ENCODE measurements at regions not wholly inside any gene's neighbourhood (a gene's known extent, or its start where the extent isn't known, plus 50 kb on each side); places are given as distances from the start of the nearest gene placed in this dataset.
"Not testable (repeated sequence)": the region's sequence is repeated elsewhere in the genome, so short reads cannot be mapped to it uniquely, and the experiment has no call there.

DNA sequence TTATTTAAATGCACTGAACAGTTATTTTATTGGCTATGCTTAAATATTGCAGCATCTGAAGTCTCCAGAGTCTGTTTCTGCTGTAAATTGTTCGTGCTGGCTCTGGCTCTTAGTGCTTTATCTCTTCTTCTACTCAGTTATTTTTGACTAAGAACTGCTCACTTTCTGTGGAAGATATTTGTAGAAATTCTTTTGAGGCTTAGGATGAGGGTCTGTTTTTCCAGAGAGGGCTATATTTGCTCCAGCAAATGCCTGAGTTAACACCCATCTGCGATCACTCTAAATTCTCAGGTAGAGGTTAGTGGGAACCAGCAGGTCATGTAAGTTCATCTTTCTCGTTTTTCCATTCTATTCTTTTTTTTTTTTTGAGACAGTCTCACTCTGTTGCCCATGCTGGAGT, 71.1 kb downstream of the ARL6IP4 start:
- Mint-ChIP-seq H3K36me3 (ENCODE audit: low read depth) (no peaks in the 10 kb centered on the region), H3K9me3 (no peaks in the 10 kb centered on the region), H3K27me3 (ENCODE audit: insufficient read depth) (peaks cover 5% of the 10 kb centered on the region), H3K27ac (no peak overlapping the region), H3K4me1 (ENCODE audit: low read depth) (peaks cover 34% of the 10 kb centered on the region), H3K4me3 (no peak overlapping the region)
- TF ChIP-seq CTCF (IDR thresholded peaks at IDR 0.05): no peak
- no peak for DNase-seq

DNA sequence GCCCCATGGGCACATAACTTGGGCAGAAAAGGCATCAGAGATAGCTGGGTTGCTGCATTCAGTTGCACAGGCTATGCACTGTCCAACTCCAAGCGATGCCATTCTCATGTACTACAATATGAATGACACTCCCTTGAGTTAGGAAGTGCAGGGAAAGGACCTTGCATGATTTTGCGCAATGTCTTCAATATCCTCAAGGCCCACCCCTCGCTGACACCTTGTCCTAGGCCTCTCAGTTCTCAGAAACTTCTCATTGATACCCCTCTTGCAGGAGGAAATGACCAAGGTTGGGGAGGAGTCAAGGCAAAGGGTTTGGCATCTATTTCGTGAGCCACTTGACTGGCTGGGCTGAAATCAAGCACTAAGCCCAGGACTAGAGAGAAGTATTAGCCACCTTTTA, 70.4 kb downstream of the ARL6IP4 start:
- no peak overlapping the region for H3K4me3 Mint-ChIP-seq
- no peaks in the 10 kb centered on the region for H3K9me3 Mint-ChIP-seq
- H3K4me1 Mint-ChIP-seq (ENCODE audit: low read depth): peaks cover 27% of the 10 kb centered on the region
- TF ChIP-seq CTCF (IDR thresholded peaks at IDR 0.05): no peak
- no peaks in the 10 kb centered on the region for H3K36me3 Mint-ChIP-seq (ENCODE audit: low read depth)
- no peak overlapping the region for H3K27ac Mint-ChIP-seq
- DNase-seq: no peak
- H3K27me3 Mint-ChIP-seq (ENCODE audit: insufficient read depth): peaks cover 7% of the 10 kb centered on the region

GRCh38 chr12:123050331-123050831, 69.9 kb downstream of the ARL6IP4 start:
- no peak for TF ChIP-seq CTCF (IDR thresholded peaks at IDR 0.05)
- Mint-ChIP-seq H3K27ac (peak overlapping the region; percentile 62), H3K27me3 (ENCODE audit: insufficient read depth) (peaks cover 9% of the 10 kb centered on the region), H3K4me3 (no peak overlapping the region), H3K4me1 (ENCODE audit: low read depth) (peaks cover 22% of the 10 kb centered on the region), H3K9me3 (no peaks in the 10 kb centered on the region), H3K36me3 (ENCODE audit: low read depth) (no peaks in the 10 kb centered on the region)
- DNase-seq: peak; percentile 44

GRCh38 chr12:123049398-123050240, 69.1 kb downstream of the ARL6IP4 start:
- Mint-ChIP-seq H3K9me3 (no peaks in the 10 kb centered on the region), H3K36me3 (ENCODE audit: low read depth) (no peaks in the 10 kb centered on the region), H3K27ac (peak overlapping the region; percentile 62), H3K4me3 (no peak overlapping the region; the same call in 1 of the 2 replicates), H3K4me1 (ENCODE audit: low read depth) (peaks cover 23% of the 10 kb centered on the region), H3K27me3 (ENCODE audit: insufficient read depth) (peaks cover 13% of the 10 kb centered on the region)
- DNase-seq: no peak
- no peak for TF ChIP-seq CTCF (IDR thresholded peaks at IDR 0.05)

DNA sequence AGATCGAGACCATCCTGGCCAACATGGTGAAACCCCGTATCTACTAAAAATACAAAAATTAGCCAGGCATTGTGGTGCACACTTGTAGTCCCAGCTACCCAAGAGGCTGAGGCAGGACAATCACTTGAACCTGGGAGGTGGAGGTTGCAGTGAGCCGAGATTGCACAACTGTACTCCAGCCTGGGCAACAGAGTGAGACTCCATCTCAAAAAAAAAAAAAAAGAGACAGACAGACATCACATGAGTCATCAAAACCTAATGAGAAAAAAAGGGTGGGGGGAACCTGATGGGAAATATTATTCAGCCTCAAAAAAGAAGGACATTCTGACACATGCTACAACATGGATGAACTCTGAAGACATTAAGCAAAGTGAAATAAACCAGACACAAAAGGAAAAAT, 67.4 kb downstream of the ARL6IP4 start:
- H3K36me3 Mint-ChIP-seq (ENCODE audit: low read depth); H3K27ac Mint-ChIP-seq; DNase-seq; H3K9me3 Mint-ChIP-seq; H3K4me3 Mint-ChIP-seq: not testable (repeated sequence)
- peaks cover 40% of the 10 kb centered on the region for H3K4me1 Mint-ChIP-seq (ENCODE audit: low read depth)
- peaks cover 14% of the 10 kb centered on the region for H3K27me3 Mint-ChIP-seq (ENCODE audit: insufficient read depth)

DNA sequence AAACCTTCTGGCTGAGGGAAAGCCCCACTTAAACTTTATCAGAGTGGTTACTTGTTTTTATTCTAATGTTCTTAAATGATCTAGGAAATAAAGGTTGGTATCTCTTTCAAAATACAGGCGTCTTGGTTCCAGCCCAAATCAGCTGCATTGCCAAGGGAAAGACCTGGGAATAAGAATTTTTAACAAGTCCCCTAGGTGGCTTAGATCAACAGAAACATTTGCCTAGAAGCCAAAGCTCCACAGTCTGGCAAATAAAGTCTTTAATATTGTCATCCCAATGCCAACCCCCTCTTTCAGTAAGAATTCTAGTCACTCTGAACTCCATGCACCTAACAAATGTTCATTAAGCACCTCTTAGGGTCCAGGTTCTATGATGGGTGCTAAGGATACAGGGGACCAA, 66.8 kb downstream of the ARL6IP4 start:
- no peak for TF ChIP-seq CTCF (IDR thresholded peaks at IDR 0.05)
- no peak overlapping the region for H3K27ac Mint-ChIP-seq
- H3K27me3 Mint-ChIP-seq (ENCODE audit: insufficient read depth): peaks cover 14% of the 10 kb centered on the region
- H3K36me3 Mint-ChIP-seq (ENCODE audit: low read depth): no peaks in the 10 kb centered on the region
- H3K4me3 Mint-ChIP-seq: no peak overlapping the region
- peaks cover 46% of the 10 kb centered on the region for H3K4me1 Mint-ChIP-seq (ENCODE audit: low read depth)
- no peaks in the 10 kb centered on the region for H3K9me3 Mint-ChIP-seq
- DNase-seq: no peak
